Activated naive CD4-positive, alpha-beta T cell treated with anti-CD3 and anti-CD28 coated beads, Interleukin-2, amount 50 U/mL, for 24 hours (primary cell): ENCODE measurements at regions not wholly inside any gene's neighbourhood (a gene's known extent, or its start where the extent isn't known, plus 50 kb on each side); places are given as distances from the start of the nearest gene placed in this dataset.

Experiments
- H3K27ac Mint-ChIP-seq: one replicate; pipeline ENCODE4 v1.8.0; 2021; ENCODE audit warnings: mild to moderate bottlenecking, mixed read lengths
- H3K27me3 Mint-ChIP-seq: one replicate; pipeline ENCODE4 v1.8.0; 2021; ENCODE audit warnings: mixed read lengths
- H3K36me3 Mint-ChIP-seq: one replicate; pipeline ENCODE4 v1.8.0; 2021; ENCODE audit warnings: mixed read lengths
- H3K4me1 Mint-ChIP-seq: one replicate; pipeline ENCODE4 v1.8.0; 2021; ENCODE audit warnings: mixed read lengths
- H3K4me3 Mint-ChIP-seq: one replicate; pipeline ENCODE4 v1.8.0; 2021; ENCODE audit warnings: mild to moderate bottlenecking, mixed read lengths
- H3K9me3 Mint-ChIP-seq: one replicate; pipeline ENCODE4 v1.8.0; 2021; ENCODE audit warnings: mixed read lengths

DNA sequence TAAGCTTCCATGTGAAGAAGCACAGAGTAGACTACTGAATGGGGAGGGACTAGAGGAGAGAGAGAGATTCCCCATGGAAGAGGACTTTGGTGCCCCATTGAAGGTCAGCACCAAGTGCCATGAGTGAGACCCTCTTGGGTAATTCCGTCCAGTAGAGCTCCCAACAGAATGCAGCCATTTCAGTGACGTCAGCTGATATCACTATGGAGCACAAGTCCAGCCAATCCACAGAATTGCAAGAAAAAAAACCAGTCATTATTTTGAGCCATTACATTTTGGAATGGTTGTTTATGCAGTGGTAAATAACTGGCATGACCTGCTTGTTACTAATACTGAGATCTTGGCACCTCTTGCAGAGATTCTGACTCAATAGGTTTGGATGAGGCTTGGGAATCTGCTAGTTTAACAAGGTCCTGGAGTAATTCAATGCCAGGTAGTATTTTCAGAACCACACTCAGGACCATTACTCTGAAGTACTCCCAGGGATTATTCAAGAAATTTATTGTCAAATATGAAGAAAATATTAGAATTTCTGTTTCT lies 52.6 kb upstream of the SP8 start:
- no peak overlapping the region for H3K4me3 Mint-ChIP-seq
- H3K27me3 Mint-ChIP-seq, result no peaks in the 10 kb centered on the region
- no peak overlapping the region for H3K27ac Mint-ChIP-seq
- H3K9me3 Mint-ChIP-seq, result no peaks in the 10 kb centered on the region
- no peaks in the 10 kb centered on the region for H3K4me1 Mint-ChIP-seq
- H3K36me3 Mint-ChIP-seq, result no peaks in the 10 kb centered on the region

DNA sequence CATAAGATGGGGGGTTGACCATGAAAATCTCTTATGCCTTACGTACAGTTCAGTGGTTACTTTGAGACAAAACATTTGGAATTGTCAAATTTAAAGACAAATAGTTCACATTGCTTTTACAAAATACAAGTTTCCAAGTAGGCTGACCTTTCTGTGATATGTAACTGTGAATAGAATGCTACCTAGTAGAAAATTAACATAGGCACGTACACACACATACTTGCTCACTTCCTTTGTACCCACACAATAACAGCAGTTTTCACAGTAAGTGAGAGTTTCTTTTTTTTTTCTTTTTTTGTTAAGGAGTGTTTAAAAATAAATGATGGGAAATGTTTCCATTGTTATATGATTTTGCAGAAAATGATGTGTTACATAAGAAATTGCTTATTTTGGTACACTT lies 53.3 kb upstream of the SP8 start:
- no peaks in the 10 kb centered on the region for H3K9me3 Mint-ChIP-seq
- H3K36me3 Mint-ChIP-seq, result no peaks in the 10 kb centered on the region
- no peak overlapping the region for H3K27ac Mint-ChIP-seq
- no peaks in the 10 kb centered on the region for H3K27me3 Mint-ChIP-seq
- H3K4me1 Mint-ChIP-seq, result no peaks in the 10 kb centered on the region
- no peak overlapping the region for H3K4me3 Mint-ChIP-seq

DNA sequence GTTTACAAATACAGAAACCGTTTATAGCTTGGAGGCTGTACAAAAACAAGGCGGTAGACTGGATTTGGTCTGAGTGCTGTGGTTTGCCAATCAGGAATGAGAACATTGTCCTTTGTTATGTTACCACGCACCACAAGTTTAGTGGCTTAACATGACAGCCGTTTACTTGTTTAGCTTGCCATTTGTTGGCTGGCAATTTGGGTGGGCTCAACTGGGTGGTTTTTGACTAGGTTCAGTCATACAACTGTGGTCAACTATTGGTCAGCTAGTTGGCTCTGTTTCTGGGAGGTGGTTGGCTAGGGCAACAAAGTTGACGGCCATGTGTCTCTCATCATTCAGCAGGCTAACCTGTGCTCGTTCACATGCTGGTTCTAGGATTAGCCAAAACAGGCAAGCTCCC lies 60.1 kb upstream of the SP8 start:
- Mint-ChIP-seq H3K27ac (no peak overlapping the region), H3K9me3 (no peaks in the 10 kb centered on the region), H3K36me3 (no peaks in the 10 kb centered on the region), H3K4me1 (no peaks in the 10 kb centered on the region), H3K27me3 (peaks cover 3% of the 10 kb centered on the region), H3K4me3 (no peak overlapping the region)

DNA sequence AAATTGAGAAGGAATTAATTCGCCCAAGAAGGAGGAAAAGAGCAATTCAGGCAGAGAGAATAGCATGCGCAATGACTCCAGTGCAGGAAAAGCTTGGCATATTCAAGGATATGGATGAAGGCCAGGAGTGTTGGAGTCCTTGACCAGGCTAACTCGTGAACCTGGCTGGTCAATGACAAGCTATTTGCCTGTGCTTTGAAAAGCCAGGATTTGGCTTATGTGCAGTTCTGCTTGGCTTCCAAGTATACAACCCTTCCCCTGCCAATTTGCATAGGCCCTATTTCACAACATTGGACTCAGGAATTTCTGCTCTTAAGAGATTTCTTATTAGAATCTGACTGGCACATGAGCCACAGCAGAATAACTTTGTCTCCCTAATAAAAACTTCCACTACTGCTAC lies 72.3 kb upstream of the SP8 start:
- no peaks in the 10 kb centered on the region for H3K4me1 Mint-ChIP-seq
- no peak overlapping the region for H3K27ac Mint-ChIP-seq
- H3K36me3 Mint-ChIP-seq, result no peaks in the 10 kb centered on the region
- no peaks in the 10 kb centered on the region for H3K27me3 Mint-ChIP-seq
- no peak overlapping the region for H3K4me3 Mint-ChIP-seq
- no peaks in the 10 kb centered on the region for H3K9me3 Mint-ChIP-seq

DNA sequence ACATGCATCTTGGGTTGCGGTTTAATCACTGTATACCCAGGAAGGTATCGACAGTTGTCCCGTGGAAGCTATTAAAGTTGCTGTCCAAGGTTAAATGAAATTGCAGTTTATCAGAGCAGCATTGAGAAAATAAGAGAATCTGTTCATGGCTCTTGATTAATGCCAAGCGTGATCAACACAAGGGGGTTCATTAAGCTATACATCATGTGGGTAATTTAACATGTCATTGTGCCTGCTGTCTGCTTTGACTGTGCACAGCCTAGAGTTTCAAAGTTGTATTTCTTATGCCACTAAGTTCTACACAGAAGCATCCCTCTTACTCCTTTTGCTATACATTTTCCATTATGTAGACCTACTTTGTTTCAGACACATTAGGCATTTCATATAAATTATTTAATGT lies 74.8 kb upstream of the SP8 start:
- Mint-ChIP-seq H3K27ac (no peak overlapping the region), H3K4me3 (no peak overlapping the region), H3K9me3 (no peaks in the 10 kb centered on the region), H3K27me3 (no peaks in the 10 kb centered on the region), H3K4me1 (no peaks in the 10 kb centered on the region), H3K36me3 (no peaks in the 10 kb centered on the region)

DNA sequence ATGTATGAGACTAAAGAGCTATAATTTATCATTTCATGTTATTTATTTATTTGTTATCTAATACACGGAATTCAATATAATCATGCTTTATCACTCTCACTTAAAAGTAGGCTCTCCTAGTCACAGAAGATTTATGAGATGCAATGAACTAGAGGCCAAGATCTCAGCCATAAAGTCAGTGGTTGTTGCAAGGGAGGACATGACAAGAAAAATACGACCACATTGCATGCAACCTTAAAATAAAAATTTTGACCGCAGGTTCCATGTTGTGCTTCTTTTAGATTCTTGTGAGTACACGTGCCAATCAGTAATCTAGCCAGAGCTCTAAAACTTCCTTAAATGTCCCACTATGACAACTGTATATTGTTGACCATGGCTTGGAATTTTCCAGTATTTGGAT lies 75.9 kb upstream of the SP8 start:
- no peaks in the 10 kb centered on the region for H3K36me3 Mint-ChIP-seq
- no peaks in the 10 kb centered on the region for H3K9me3 Mint-ChIP-seq
- no peak overlapping the region for H3K27ac Mint-ChIP-seq
- no peaks in the 10 kb centered on the region for H3K27me3 Mint-ChIP-seq
- no peak overlapping the region for H3K4me3 Mint-ChIP-seq
- H3K4me1 Mint-ChIP-seq, result no peaks in the 10 kb centered on the region

DNA sequence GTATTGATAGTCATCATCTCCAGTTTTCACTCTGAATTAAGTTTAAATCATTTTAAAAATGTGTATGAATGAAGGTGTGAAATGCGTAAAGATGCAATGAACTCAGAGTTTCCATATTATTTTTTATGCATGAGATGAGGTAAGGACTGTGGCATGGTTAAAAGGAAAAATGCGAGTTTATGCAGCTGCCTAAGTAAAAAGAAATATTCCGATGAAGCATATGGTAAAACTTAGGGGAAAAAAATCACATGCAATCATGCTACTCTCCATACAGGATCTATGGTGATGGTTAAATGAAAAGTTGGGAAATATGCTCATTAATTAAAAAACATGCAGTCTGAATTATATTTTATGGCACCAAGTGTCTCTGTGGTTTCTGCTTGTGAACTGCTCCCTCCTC lies 77.5 kb upstream of the SP8 start:
- H3K27ac Mint-ChIP-seq, result no peak overlapping the region

DNA sequence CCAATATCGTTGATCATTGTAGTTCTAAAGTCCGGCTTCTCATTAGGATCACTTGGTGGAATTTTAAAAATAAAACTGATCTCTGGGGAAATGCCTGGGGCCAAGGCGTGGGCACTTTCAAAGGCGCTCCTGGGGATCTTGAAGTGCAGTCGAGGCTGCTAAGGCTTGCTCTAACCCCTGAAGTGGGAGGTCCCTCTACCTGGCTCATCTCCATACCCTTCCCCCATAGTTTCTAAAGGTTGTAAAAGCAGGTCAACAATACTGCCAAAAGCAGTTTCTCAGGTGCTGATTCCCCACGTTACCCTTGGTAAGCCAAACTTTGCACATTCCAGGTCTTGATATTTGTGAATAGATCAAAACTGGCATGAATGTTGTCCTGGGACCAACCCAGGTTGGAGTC lies 79.0 kb upstream of the SP8 start:
- Mint-ChIP-seq H3K4me1 (no peaks in the 10 kb centered on the region), H3K9me3 (no peaks in the 10 kb centered on the region), H3K27me3 (peaks cover 2% of the 10 kb centered on the region), H3K27ac (no peak overlapping the region), H3K4me3 (no peak overlapping the region), H3K36me3 (no peaks in the 10 kb centered on the region)

More for the DNA sequence above, 77.5 kb upstream of the SP8 start:
- H3K36me3 Mint-ChIP-seq, result no peaks in the 10 kb centered on the region
- peaks cover 2% of the 10 kb centered on the region for H3K27me3 Mint-ChIP-seq
- no peaks in the 10 kb centered on the region for H3K9me3 Mint-ChIP-seq
- no peaks in the 10 kb centered on the region for H3K4me1 Mint-ChIP-seq
- H3K4me3 Mint-ChIP-seq, result no peak overlapping the region

DNA sequence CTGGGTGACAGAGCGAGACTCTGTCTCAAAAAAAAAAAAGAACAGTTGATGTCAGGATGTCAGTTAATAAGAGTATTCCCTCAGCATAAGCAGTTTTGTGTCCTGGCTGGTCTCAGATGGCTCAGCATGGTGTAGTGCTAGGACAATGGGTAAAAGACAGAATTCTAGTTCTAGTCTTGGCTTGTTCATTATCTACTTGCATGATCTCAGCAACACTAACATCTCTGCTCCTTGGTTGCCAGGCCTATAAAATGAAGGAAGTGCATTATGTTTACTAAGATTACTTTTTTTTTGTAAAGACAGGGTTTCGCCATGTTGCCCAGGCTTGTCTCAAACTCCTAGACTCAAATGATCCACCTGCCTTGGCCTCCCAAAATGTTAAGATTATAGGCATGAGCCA lies 84.3 kb upstream of the SP8 start:
- no peaks in the 10 kb centered on the region for H3K36me3 Mint-ChIP-seq
- H3K27me3 Mint-ChIP-seq, result peaks cover 2% of the 10 kb centered on the region
- H3K27ac Mint-ChIP-seq, result no peak overlapping the region
- H3K4me3 Mint-ChIP-seq, result no peak overlapping the region
- no peaks in the 10 kb centered on the region for H3K4me1 Mint-ChIP-seq
- H3K9me3 Mint-ChIP-seq, result no peaks in the 10 kb centered on the region

DNA sequence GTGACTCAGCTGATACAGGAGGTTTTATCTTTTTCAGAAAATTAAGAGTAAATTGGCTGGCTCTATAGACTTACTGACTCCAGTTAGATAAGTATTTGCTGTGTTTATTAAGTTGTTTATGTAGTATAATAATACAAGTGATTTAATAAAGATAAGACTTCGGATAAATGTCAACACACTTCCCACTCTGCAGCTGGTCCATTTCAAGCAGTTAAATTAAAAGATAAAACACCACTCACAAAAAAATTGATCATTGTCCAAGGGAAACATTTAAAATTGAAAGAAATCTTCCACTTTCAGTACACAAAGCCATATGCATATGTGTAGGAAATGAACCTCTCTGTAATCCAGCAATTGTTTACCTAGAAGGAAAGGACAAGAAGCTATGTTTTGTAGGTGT lies 106.1 kb upstream of the SP8 start:
- H3K4me1 Mint-ChIP-seq, result no peaks in the 10 kb centered on the region

DNA sequence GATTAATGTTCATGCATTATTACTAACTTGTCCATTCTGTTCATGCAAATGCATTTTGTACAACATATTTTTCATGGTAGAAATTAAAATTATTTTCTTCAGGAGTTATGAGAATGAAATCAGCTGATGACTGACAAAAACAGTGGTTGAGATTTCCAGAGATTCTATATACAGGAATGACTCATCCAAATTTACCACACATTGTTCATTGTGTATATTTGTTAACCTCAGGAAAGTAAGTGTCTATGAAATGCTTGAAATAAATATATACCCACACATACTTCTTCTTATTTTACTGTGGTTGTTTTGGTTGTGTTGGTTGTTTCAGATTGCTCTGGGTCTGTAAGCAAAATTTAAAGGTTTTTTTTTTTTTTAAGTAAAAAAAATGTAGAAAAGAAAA lies 108.1 kb upstream of the SP8 start:
- no peaks in the 10 kb centered on the region for H3K36me3 Mint-ChIP-seq
- H3K4me3 Mint-ChIP-seq, result no peak overlapping the region
- no peak overlapping the region for H3K27ac Mint-ChIP-seq
- H3K9me3 Mint-ChIP-seq, result no peaks in the 10 kb centered on the region
- no peaks in the 10 kb centered on the region for H3K4me1 Mint-ChIP-seq
- H3K27me3 Mint-ChIP-seq, result no peaks in the 10 kb centered on the region

More for the DNA sequence above, 106.1 kb upstream of the SP8 start:
- H3K27me3 Mint-ChIP-seq, result no peaks in the 10 kb centered on the region
- no peak overlapping the region for H3K4me3 Mint-ChIP-seq
- H3K36me3 Mint-ChIP-seq, result no peaks in the 10 kb centered on the region
- peaks cover 10% of the 10 kb centered on the region for H3K9me3 Mint-ChIP-seq
- H3K27ac Mint-ChIP-seq, result no peak overlapping the region

DNA sequence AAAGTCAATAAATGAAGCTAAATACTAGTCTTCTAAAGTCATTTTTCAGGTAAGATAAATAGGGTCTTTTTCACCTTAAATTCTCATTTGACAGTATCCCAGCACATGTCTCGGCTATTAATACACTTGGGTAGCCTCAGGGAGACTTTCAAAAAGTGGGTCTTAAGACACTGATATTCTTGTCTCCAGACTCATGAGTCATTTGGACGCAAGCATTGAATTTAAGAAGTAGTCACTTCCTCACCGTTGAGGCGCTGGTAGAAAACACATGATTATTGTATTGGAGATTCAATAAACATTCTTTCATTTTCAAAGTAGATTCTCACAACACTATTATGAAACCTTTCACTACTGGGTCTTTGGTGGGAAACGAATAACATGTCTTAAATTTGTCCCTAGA lies 108.9 kb upstream of the SP8 start:
- H3K27ac Mint-ChIP-seq, result no peak overlapping the region
- no peaks in the 10 kb centered on the region for H3K36me3 Mint-ChIP-seq
- no peaks in the 10 kb centered on the region for H3K9me3 Mint-ChIP-seq
- no peak overlapping the region for H3K4me3 Mint-ChIP-seq
- H3K27me3 Mint-ChIP-seq, result no peaks in the 10 kb centered on the region
- no peaks in the 10 kb centered on the region for H3K4me1 Mint-ChIP-seq

DNA sequence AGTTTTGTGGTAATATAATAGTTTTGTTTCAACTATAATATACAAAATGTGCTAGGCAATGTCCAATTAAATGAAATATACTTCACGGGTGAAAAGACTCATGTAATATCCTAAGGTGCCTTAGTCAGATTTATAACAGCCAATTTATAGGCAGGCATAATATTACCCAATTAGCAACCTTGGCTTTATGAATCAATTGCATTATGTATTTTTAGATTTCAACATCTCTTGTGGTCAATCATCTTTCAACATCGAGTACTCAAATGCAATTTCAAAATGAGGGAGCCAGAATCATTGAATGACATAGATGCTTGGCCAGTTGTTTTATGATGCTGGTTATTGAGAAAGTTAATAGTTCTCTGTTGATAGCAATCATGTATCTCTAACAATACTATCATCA lies 110.3 kb upstream of the SP8 start:
- no peaks in the 10 kb centered on the region for H3K4me1 Mint-ChIP-seq
- no peak overlapping the region for H3K4me3 Mint-ChIP-seq
- H3K27ac Mint-ChIP-seq, result no peak overlapping the region
- H3K36me3 Mint-ChIP-seq, result no peaks in the 10 kb centered on the region
- H3K27me3 Mint-ChIP-seq, result no peaks in the 10 kb centered on the region
- H3K9me3 Mint-ChIP-seq, result no peaks in the 10 kb centered on the region

DNA sequence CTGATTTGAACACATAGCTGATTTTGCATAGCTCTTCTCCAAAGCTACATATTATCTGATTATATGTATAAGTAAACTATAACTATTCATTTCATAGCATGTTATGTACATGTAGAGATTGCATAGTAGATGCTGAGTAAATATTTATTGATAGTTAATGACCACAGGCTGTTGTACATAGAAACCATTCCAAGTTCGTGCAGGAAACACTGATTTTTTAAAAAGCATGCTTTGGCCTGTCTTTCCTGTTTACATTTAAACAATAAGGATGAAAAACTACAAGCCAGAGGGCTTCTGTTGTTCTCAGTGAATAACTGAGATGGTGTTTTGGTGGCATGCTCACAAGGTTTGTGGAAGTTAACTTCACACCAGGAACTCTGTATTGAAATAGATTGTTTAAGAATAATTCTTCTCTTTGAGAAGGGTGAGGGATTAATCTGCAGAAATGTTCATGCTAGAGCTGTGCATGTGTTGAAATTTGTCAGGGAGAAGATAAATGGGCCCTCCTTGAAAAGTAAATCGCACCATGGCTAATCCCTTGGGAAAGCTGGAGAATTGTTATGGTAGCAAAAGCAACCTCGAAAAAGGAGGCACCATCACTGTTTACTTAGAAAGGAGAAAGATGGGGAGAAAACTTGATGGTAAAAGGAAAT lies 120.2 kb upstream of the SP8 start:
- no peak overlapping the region for H3K27ac Mint-ChIP-seq
- no peak overlapping the region for H3K4me3 Mint-ChIP-seq
- H3K36me3 Mint-ChIP-seq, result no peaks in the 10 kb centered on the region
- no peaks in the 10 kb centered on the region for H3K4me1 Mint-ChIP-seq
- H3K9me3 Mint-ChIP-seq, result no peaks in the 10 kb centered on the region
- H3K27me3 Mint-ChIP-seq, result no peaks in the 10 kb centered on the region

DNA sequence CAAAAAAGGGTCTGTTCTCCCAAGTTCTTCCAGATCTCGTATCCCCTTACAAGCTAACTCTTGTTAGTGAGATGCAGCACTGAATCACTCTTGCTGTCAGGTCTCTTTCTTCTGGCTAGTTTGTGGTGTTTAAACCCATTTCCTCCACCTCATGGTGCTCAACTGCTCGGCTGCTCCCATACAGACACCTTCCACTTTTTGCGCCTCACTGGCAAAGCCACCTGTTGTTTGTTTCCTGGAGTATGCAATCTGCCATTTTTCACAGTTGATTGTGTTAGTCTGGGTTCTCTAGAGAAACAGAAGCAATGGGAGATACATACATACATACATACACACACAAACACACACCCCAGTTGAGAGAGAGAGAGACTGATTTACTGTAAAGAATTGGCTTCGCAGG lies 124.4 kb upstream of the SP8 start:
- Mint-ChIP-seq H3K4me3 (no peak overlapping the region), H3K36me3 (no peaks in the 10 kb centered on the region), H3K4me1 (no peaks in the 10 kb centered on the region), H3K27ac (no peak overlapping the region), H3K9me3 (no peaks in the 10 kb centered on the region), H3K27me3 (no peaks in the 10 kb centered on the region)

DNA sequence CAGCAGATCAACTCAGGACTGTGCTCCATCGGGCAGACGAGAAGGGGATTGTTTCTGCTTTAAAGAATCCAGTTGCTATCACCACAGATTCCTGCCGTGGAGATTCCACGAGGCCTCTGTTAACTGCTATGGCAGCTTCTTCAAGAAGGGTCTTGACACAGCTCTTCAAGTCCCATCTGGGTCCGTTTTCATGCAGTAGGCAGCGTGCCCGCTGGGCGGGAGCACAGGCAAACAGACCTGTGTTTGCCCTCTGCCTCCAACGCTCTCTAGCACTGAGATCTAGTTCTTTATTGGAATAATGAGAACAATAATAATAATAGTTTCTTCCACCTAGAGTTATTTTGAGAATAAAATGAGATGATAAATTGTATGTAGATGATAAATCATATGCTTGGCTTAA lies 127.2 kb upstream of the SP8 start:
- H3K27ac Mint-ChIP-seq, result no peak overlapping the region
- no peaks in the 10 kb centered on the region for H3K36me3 Mint-ChIP-seq
- H3K27me3 Mint-ChIP-seq, result no peaks in the 10 kb centered on the region
- H3K4me1 Mint-ChIP-seq, result no peaks in the 10 kb centered on the region
- no peaks in the 10 kb centered on the region for H3K9me3 Mint-ChIP-seq
- no peak overlapping the region for H3K4me3 Mint-ChIP-seq

DNA sequence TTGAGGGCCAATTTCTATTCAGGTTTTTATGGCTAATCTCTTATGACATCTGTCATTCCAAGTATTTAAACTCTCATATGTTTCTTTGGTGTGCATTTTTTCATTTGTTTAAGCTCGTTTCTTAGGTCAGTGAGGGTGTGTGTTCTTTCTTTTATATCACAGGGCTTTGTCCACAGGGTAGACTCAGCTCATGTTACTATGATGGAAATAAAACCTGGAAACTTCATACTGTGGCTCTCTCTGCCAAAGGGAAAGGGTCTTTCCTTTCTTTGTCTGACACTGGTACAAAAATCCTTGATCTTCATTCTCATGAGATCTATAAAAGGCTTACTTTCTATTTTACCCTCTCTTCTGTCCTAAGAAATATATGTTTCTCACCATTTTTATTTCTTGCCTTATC lies 129.6 kb upstream of the SP8 start:
- no peaks in the 10 kb centered on the region for H3K36me3 Mint-ChIP-seq
- H3K4me1 Mint-ChIP-seq, result no peaks in the 10 kb centered on the region
- no peaks in the 10 kb centered on the region for H3K9me3 Mint-ChIP-seq

More for the DNA sequence above, 129.6 kb upstream of the SP8 start:
- no peak overlapping the region for H3K4me3 Mint-ChIP-seq
- no peak overlapping the region for H3K27ac Mint-ChIP-seq
- no peaks in the 10 kb centered on the region for H3K27me3 Mint-ChIP-seq
